ENCODE measurements at regions not wholly inside any gene's neighbourhood (a gene's known extent, or its start where the extent isn't known, plus 50 kb on each side); places are given as distances from the start of the nearest gene placed in this dataset.

- no peak for TF ChIP-seq CREB3 (CRISPR knock-in tag; IDR thresholded peaks at IDR 0.05)
- no peak for TF ChIP-seq RELA (CRISPR knock-in tag; IDR thresholded peaks at IDR 0.05)
- no peak for TF ChIP-seq ZNF225 (CRISPR knock-in tag; IDR thresholded peaks at IDR 0.05)
- TF ChIP-seq FUBP1 (CRISPR knock-in tag; IDR thresholded peaks at IDR 0.05; ENCODE audit: borderline replicate concordance) = no peak
- TF ChIP-seq ZNF331 (CRISPR knock-in tag; IDR thresholded peaks at IDR 0.05) = peak; percentile 65; the same call in 1 of the 2 replicates
- TF ChIP-seq SKIL (CRISPR knock-in tag; IDR thresholded peaks at IDR 0.05; ENCODE audit: borderline replicate concordance) = no peak
- TF ChIP-seq HOMEZ (CRISPR knock-in tag; IDR thresholded peaks at IDR 0.05; ENCODE audit: low read depth) = peak; percentile 69
- TF ChIP-seq CENPX (CRISPR knock-in tag; IDR thresholded peaks at IDR 0.05) = no peak
- peak; percentile 65; the same call in 1 of the 2 replicates for TF ChIP-seq RXRB (CRISPR knock-in tag; IDR thresholded peaks at IDR 0.05; ENCODE audit: borderline replicate concordance)
- TF ChIP-seq ZNF543 (CRISPR knock-in tag; IDR thresholded peaks at IDR 0.05) = no peak
- no peak for TF ChIP-seq ZNF577 (CRISPR knock-in tag; IDR thresholded peaks at IDR 0.05; ENCODE audit: borderline replicate concordance, low read depth)
- TF ChIP-seq NCOA1 (CRISPR knock-in tag; IDR thresholded peaks at IDR 0.05) = no peak
- TF ChIP-seq ZNF414 (CRISPR knock-in tag; IDR thresholded peaks at IDR 0.05) = no peak
- TF ChIP-seq SIX1 (CRISPR knock-in tag; IDR thresholded peaks at IDR 0.05; ENCODE audit: borderline replicate concordance) = no peak
- no peak for TF ChIP-seq ZFP36 (IDR thresholded peaks at IDR 0.05; ENCODE audit: borderline replicate concordance, low read depth, low read length, partially characterized antibody)
These were observed 268.7 kb downstream of the XXYLT1 start (continued) for GRCh38 chr3:195001961-195002861.
